Ovary (tissue), 3 donors: ENCODE measurements at regions not wholly inside any gene's neighbourhood (a gene's known extent, or its start where the extent isn't known, plus 50 kb on each side); places are given as distances from the start of the nearest gene placed in this dataset.

ENCODE experiments used
- CTCF ChIP-seq, 3 donors: fragments of 450-650 bp in 2 of 3; fragments of 200-600 bp in 1 of 3; IDR thresholded peaks; one replicate each; pipeline versions ENCODE4 v1.5.1 to v1.8.0; 2016 to 2022; ENCODE audit warnings: antibody characterized with exemption in 3 of 3, mild to moderate bottlenecking in 1 of 3
- EP300 ChIP-seq: sonication (generic); formaldehyde crosslinking; IDR thresholded peaks from one replicate; pipeline ENCODE4 v1.6.1; 2017; ENCODE audit warnings: antibody characterized with exemption
- donor health status: DM: no; HTN: no; CAD: no.

- no peak for TF ChIP-seq EP300
- no peak for TF ChIP-seq CTCF (IDR thresholded peaks at IDR 0.05)
These were observed 89.6 kb upstream of the THBS1 start for GRCh38 chr15:39491115-39491885.
